ENCODE measurements at regions not wholly inside any gene's neighbourhood (a gene's known extent, or its start where the extent isn't known, plus 50 kb on each side); places are given as distances from the start of the nearest gene placed in this dataset.

- peak; percentile 88 for DNase-seq (ENCODE audit: low spot score)
Measured at GRCh38 chr16:66266436-66267291, 99.8 kb upstream of the CDH5 start.

DNA sequence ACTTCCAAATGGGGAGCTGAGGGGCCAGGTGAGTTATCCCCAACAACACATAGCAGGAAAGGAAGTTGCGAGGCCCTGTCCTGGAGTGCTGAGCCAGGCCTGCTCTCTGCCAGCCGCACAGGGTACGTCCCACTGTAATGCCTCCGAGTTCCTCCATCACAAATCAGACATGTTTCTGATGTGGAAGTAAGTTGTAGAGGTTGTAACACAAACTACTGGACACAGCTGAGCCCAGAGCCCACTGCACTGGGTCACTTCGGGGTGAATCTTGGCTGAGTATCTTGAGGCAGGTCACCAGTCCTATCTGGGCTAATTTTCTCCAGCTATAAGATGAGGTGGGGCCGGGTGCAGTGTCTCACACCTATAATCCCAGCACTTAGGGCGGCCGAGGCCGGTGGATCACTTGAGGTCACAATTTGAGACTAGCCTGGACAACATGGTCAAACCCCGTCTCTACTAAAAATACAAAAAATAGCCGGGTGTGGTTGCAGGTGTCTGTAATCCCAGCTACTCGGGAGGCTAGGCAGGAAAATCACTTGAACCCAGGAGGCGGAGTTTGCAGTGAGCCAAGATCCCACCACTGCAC is 100.8 kb upstream of the CDH5 start:
- peak; percentile 80 for DNase-seq (ENCODE audit: low spot score)

DNA sequence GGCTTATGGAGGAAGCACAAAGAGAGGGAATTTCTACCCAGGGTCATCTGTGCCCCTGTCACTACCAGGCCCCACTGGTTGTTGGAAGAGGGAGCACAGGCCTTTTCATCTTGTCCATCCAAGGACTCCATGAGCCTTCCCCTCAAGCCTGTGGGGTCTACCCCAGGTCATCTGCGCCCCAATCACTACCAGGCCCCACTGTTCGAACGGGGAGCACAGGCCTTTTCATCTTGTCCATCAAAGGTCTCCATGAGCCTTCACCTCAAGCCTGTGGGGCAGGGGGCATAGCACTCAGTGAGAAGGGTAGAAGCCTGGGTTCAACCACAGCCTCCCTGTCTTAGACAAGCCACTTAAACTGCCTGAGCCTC is 101.5 kb upstream of the CDH5 start:
- DNase-seq (ENCODE audit: low spot score), result peak; percentile 57

DNA sequence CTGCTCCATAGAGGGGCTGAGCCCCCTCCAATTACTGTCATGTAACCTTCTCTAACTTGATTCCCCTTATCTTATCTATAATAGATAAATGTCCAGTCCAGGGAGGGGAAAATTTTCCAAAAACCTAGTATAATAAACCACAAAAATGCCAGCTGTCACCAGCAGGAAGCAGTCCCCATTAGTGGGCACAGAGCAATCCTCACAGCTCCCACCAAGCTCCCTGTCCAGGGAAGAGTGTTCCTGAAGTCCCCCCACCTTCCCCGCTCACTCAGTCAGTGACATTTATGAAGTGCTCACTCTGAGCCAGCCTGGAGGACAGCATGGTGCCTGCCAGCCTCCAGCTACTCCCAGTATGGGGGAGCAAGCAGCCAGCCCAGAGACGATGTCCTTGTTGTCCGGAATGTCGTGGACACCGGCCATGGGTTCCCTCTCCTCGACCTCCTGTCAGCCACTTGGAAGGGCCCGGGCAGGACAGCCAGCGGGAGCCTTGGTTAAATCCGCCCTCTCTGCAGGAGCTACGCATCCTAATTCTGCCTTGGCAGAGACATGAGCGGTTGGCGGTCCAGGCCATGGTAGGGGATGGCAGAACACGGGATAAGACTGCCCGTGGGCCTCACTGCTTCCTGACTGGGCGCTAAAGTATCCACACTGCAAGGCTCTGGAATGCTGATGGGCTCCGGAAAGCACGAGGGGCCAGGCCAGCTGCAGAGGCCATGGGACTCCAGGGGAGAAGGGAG is 102.0 kb upstream of the CDH5 start:
- no peak for DNase-seq (ENCODE audit: low spot score)

- no peak for DNase-seq (ENCODE audit: low spot score)
Measured at GRCh38 chr16:66263973-66264310, 102.5 kb upstream of the CDH5 start.

DNA sequence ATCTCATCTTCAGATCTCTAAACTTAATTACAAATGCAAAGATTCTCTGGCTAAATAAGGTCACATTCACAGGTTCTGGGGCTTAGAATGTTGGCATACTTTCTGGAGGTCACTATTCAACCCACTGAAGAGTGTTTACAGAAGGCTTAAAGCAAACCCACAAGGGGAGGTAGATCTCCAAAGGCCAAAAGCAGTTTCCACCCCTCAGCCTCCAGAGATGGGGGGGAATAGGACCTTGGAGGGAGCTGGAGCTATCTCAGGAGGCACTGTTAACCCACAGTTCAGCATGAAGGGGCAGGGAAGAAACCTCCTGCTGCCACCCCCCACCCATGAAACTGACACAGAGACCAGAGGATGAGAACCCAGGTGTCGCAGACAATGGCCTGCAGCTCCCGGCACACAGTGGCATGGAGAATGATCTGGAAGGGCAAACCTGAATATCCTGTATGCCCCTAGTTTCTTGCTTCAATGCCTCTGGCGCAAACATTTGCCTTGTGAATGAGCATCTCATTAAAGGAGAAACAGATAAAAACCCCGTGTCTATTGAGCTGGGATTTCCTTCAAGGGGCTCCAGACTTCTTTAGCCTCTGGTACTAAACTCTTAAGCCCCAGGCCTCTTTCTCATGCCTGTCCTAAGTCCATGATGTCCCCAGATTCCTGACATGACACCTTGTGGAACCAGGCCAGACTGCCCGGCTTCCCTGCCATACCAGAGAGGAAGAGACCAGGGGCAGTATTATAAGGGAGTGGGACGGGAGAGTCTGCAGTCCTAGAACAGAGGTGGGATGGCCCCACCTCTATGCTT is 103.1 kb upstream of the CDH5 start:
- DNase-seq (ENCODE audit: low spot score), result no peak

DNA sequence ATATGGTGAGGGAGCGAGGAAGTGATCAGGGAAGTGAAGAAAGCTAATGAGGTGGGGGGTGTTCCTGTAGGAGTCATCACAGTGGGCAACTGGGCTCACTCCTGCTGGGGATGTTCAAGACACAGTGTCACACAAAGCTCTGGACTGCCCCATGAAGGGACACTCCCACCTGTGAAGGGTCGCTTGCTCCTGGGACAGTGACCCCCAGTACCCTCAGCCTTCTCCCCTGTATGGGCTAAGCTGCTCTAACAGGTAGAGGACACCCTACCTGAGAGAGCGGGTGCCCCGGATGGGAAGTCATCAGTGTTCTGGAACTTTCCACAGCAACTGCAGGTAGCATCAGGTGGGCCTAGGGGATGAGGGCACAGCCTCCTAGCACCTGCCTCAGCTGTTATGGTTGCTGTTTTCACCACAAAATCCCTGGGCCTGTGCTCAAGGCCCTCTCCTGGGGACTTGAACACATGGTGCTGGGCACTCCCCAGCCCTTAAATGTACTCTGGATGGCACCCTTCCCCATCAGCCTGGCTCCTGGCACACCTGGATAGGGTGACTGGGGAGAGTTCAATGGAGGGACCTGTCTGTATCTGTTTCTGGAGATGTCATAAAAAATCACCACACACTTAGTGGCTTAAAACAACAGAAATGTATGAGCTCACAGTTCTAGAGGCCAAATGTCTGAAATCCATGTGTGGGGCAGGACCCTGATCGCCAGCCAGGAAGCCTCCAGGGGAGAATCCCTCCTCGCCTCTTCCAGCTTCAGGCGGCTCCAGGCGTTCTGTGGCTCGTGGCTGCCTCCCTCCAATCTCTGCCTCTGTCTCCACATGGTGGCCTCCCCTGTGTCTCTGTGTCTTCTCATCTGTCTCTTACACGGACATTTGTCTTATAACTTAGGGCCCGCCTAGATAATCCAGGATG is 104.0 kb upstream of the CDH5 start:
- DNase-seq (ENCODE audit: low spot score), result no peak

DNA sequence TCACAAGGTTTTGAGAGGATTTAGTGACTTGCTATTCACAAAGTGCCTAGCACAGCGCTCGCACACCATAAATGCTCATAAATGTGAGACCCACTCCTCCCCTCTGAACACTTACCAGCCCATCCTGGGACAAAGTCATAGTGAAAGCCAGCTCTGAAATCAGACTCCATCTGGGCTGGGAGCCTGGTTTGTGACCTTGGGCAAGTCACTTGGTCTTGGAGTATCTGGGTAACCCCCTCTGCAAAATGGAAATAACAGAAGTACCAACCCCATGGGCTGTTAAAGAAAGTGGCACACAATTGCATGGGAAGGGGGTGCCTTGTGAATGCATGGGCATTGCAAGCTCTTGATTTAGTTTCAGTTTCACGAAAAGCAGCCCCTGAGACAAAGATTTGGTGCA is 104.7 kb upstream of the CDH5 start:
- no peak for DNase-seq (ENCODE audit: low spot score)

DNA sequence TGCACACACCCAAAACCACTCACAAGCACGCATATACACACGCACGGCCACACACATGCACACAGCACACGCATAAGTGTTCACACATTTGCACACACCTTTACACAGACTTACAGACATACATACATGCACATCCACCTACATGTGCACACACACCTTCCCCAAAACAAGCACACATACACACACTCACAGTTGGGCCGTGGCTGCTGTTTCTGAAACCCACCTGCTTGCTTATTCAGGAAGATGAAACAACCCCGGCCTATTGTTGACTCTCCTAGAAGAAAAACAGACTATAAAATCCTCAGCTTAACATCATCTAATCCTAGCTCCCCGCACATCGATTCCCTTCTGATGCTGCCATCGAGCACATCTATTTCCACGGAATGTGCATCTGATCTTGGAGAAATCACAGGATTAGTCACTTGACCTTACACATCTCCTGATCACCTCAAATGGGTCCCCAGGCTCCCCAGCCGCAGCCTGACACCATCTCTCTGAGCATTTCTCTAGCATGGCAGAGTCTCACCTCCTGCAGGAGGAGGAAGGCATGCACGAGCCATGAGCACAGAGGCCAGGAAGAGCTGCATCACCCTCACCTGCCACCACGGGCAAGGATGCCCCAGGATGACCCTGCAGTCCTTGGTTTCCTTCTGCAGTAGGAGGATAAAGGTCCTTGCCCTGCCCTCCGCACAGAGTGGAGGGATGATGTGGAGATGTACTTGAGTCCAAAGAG is 105.8 kb upstream of the CDH5 start:
- DNase-seq (ENCODE audit: low spot score), result no peak

DNA sequence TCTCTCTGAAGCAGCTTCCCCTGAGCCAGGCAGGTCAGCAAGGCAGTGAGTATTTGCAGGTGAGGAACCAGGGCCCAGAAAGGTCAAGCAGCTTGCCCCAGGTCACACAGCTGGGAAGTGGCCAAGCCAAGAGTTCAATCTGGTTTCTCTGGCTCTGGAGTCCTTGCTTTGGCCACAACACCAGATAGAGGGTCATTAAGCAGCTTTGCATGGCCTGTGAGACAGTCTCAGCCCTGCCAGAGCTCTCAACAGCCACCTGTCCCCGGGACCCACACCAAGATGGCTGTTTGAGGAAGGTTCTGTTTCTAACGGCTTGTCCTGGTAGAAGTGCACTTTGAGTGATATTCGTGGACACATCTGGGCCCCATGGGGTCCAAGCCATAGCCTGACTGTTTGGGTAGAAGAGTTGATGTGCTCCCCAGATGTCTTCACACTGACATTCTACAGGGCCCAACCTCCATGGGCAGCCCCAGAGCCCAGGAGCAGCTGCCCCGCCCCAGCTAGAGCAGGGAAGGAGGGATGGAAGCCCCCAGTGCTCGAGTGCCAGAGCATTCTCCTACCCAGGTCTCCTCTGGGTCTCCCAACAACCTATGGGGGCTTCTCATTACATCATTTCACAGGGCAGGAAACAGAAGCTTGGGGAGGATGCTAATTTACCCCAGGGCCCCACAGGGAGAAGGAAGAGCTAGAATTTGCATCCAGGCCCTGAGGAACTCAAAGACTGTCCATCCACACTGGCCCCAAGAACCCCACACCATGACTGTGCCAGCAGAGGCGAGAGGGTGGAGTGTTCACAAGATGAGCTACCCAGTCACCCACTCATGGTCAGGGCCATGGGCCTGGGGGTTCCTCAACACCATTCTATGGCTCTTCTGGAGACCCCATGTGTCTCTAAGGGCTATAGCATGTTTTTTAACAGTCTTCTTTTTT is 107.3 kb upstream of the CDH5 start:
- DNase-seq (ENCODE audit: low spot score), result peak; percentile 53

- DNase-seq (ENCODE audit: low spot score), result peak; percentile 26
Measured at GRCh38 chr16:66256919-66257318, 109.6 kb upstream of the CDH5 start.

DNA sequence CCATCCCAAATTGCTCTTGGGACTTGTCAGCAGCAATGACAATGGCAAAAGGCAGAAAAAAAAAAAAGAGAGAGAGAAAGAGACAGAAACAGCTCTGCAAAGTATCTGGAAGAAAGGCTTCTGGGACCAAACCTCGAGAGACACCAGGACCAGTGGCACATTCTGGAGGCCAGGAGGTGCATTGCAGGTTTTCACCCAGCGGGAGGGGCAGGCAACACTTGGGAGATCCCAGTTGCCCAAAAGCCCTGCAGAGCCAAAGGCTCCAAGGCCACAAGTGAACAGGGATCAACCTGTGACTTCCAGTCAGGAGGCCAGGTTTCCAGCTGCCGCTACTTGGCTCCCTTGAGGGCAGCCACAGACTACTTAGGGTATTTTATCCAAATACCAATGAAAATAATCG is 110.8 kb upstream of the CDH5 start:
- peak; percentile 65 for DNase-seq (ENCODE audit: low spot score)

- no peak for DNase-seq (ENCODE audit: low spot score)
Measured at GRCh38 chr16:66254751-66255150, 111.7 kb upstream of the CDH5 start.

- peak; percentile 14 for DNase-seq (ENCODE audit: low spot score)
Measured at GRCh38 chr16:66254106-66254505, 112.4 kb upstream of the CDH5 start.

DNA sequence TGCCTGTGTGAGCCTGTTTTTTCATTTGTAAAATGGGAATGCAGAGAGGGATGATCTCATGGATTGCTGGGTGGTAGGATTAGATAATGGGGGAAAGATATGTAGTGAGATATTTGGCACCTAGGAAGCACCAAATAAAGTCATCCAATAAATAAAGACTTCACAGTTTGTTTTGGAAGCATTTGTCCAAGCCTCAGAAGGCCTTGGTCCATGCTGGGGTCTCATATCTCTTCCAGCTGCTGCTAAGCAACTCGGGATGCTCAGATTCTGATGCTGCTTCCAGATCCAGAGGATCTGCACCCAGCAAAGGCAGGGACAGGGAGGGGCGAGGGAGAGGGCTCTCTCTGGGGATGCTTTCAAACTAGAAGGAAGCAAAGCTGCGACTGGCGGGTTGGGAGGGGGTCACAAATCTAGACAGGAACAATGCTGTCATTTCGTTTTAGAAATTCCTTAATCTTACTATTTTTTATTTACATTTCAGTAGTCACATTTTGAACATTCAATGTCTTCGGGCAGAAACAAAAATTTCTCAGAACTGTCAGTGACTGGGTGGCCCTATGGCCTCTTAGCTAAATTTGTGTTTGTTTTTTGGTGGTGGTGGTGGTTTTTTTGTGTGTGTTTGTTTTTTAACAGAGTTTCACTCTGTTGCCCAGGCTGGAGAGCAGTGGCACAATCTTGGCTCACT is 114.9 kb upstream of the CDH5 start:
- peak; percentile 47 for DNase-seq (ENCODE audit: low spot score)

- peak; percentile 71 for DNase-seq (ENCODE audit: low spot score)
Measured at GRCh38 chr16:66250686-66251431, 115.6 kb upstream of the CDH5 start.
